Ishikawa (cell line): ENCODE measurements at regions not wholly inside any gene's neighbourhood (a gene's known extent, or its start where the extent isn't known, plus 50 kb on each side); places are given as distances from the start of the nearest gene placed in this dataset.

ENCODE experiments used
- CEBPB ChIP-seq: IDR thresholded peaks from 2 replicates; pipeline ENCODE4 v1.6.1; 2012
- CREB1 ChIP-seq: IDR thresholded peaks from 2 replicates; pipeline ENCODE4 v1.6.1; 2012; ENCODE audit warnings: low read depth
- EGR1 ChIP-seq: IDR thresholded peaks from 2 replicates; pipeline ENCODE4 v1.6.1; 2012
- EP300 ChIP-seq: IDR thresholded peaks from 2 replicates; pipeline ENCODE4 v1.6.1; 2012; ENCODE audit warnings: borderline replicate concordance
- FOXM1 ChIP-seq: IDR thresholded peaks from 2 replicates; pipeline ENCODE4 v1.6.1; 2012; ENCODE audit warnings: low read depth, borderline replicate concordance
- NFIC ChIP-seq: IDR thresholded peaks from 2 replicates; pipeline ENCODE4 v1.6.1; 2012
- RAD21 ChIP-seq: IDR thresholded peaks from 2 replicates; pipeline ENCODE4 v1.6.1; 2012; ENCODE audit warnings: low read depth
- TAF1 ChIP-seq: IDR thresholded peaks from 2 replicates; pipeline ENCODE4 v1.6.1; 2012; ENCODE audit warnings: low read depth, mild to moderate bottlenecking
- TCF12 ChIP-seq: IDR thresholded peaks from 2 replicates; pipeline ENCODE4 v1.6.1; 2012; ENCODE audit warnings: low read depth
- TEAD4 ChIP-seq: IDR thresholded peaks from 2 replicates; pipeline ENCODE4 v1.6.1; 2012
- YY1 ChIP-seq: IDR thresholded peaks from 2 replicates; pipeline ENCODE4 v1.6.1; 2012; ENCODE audit warnings: low read depth
- ZBTB7A ChIP-seq: IDR thresholded peaks from 2 replicates; pipeline ENCODE4 v1.6.1; 2012; ENCODE audit warnings: low read depth
- TF ChIP-seq, protein P1 (sequence below): IDR thresholded peaks from 2 replicates; pipeline ENCODE4 v1.6.1; 2012; ENCODE audit warnings: low read depth, mild to moderate bottlenecking
- TF ChIP-seq, protein P2 (sequence below): IDR thresholded peaks from 2 replicates; pipeline ENCODE4 v1.6.1; 2012
- TF ChIP-seq, protein P3 (sequence below): IDR thresholded peaks from 2 replicates; pipeline ENCODE4 v1.6.1; 2012

DNA sequence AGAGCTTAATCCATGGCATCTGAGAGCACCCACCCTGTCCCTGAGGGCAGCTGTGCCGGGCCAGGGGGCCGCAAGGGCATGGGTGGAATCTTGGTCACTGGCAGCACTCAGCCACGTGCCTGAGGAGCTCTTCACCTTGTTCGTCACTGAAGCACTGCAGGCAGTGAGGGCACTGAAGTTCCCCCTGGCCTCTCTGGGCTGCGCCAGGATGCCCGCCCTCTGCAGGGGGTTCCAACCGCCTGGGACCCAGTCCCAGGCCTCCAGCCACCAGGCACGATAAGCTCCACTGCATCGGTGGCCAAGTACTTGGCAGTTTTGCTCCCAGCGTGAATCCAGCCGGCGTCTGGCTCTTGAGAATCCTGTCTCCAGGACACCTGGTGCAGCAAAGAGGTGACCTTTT lies 96.4 kb upstream of the MED14 start:
- TF ChIP-seq NFIC, result no peak

DNA sequence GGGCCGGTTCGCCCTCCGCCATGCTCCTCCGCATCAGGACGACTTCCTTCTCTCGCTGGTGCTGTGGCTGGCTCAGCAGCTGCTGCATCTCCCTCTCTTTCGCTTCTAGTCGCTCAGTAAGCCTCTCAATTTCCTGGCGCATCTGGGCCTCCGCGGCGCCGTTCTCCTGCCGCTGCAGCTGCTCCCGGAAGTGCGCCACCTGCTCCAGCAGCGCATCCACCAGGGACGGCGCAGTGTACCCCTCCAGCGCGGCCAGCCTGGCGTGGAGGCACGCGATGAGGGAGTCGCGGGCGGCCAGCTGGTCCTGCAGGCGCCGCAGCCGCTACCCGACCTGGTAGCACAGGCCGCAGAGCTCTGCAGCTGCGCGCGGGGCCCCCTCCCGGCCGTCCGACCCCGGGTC lies 97.4 kb upstream of the MED14 start:
- TF ChIP-seq FOXM1, result no peak
- TF ChIP-seq TCF12, result no peak
- TF ChIP-seq RAD21, result no peak
- no peak for TF ChIP-seq EP300
- TF ChIP-seq TAF1, result no peak
- TF ChIP-seq, protein P1, sequence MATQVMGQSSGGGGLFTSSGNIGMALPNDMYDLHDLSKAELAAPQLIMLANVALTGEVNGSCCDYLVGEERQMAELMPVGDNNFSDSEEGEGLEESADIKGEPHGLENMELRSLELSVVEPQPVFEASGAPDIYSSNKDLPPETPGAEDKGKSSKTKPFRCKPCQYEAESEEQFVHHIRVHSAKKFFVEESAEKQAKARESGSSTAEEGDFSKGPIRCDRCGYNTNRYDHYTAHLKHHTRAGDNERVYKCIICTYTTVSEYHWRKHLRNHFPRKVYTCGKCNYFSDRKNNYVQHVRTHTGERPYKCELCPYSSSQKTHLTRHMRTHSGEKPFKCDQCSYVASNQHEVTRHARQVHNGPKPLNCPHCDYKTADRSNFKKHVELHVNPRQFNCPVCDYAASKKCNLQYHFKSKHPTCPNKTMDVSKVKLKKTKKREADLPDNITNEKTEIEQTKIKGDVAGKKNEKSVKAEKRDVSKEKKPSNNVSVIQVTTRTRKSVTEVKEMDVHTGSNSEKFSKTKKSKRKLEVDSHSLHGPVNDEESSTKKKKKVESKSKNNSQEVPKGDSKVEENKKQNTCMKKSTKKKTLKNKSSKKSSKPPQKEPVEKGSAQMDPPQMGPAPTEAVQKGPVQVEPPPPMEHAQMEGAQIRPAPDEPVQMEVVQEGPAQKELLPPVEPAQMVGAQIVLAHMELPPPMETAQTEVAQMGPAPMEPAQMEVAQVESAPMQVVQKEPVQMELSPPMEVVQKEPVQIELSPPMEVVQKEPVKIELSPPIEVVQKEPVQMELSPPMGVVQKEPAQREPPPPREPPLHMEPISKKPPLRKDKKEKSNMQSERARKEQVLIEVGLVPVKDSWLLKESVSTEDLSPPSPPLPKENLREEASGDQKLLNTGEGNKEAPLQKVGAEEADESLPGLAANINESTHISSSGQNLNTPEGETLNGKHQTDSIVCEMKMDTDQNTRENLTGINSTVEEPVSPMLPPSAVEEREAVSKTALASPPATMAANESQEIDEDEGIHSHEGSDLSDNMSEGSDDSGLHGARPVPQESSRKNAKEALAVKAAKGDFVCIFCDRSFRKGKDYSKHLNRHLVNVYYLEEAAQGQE, result no peak
- no peak for TF ChIP-seq ZBTB7A
- TF ChIP-seq, protein P2, sequence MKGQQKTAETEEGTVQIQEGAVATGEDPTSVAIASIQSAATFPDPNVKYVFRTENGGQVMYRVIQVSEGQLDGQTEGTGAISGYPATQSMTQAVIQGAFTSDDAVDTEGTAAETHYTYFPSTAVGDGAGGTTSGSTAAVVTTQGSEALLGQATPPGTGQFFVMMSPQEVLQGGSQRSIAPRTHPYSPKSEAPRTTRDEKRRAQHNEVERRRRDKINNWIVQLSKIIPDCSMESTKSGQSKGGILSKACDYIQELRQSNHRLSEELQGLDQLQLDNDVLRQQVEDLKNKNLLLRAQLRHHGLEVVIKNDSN, result no peak
- TF ChIP-seq CREB1, result no peak
- TF ChIP-seq YY1, result no peak
- no peak for TF ChIP-seq EGR1
- TF ChIP-seq TEAD4, result no peak
- no peak for TF ChIP-seq NFIC
- TF ChIP-seq CEBPB, result no peak
- TF ChIP-seq, protein P3, sequence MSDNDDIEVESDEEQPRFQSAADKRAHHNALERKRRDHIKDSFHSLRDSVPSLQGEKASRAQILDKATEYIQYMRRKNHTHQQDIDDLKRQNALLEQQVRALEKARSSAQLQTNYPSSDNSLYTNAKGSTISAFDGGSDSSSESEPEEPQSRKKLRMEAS, result no peak

DNA sequence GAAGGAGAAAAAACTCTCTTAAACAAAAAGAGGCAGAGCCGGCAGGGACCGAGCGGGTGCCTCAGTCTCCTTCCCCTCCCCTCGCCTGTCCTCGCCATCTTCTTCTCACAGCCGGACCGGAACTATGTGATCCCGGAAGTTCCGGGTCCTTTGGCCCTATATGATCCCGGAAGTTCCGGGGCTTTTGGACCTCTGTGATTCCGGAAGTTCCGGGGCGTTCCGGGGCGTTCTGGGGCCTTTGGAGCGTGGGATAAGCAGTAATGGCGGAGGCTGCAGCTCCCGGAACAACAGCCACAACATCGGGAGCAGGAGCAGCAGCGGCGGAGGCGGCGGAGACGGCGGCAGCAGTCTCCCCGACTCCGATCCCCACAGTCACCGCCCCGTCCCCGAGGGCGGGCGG lies 98.9 kb upstream of the MED14 start:
- TF ChIP-seq TEAD4, result no peak
- no peak for TF ChIP-seq CREB1
- no peak for TF ChIP-seq EGR1
- TF ChIP-seq NFIC, result no peak
- TF ChIP-seq EP300, result no peak
- TF ChIP-seq, protein P3, result no peak
- TF ChIP-seq, protein P2, result no peak
- no peak for TF ChIP-seq TAF1
- no peak for TF ChIP-seq RAD21
- TF ChIP-seq, protein P1, result no peak
- TF ChIP-seq FOXM1, result no peak
- no peak for TF ChIP-seq CEBPB
- no peak for TF ChIP-seq ZBTB7A

DNA sequence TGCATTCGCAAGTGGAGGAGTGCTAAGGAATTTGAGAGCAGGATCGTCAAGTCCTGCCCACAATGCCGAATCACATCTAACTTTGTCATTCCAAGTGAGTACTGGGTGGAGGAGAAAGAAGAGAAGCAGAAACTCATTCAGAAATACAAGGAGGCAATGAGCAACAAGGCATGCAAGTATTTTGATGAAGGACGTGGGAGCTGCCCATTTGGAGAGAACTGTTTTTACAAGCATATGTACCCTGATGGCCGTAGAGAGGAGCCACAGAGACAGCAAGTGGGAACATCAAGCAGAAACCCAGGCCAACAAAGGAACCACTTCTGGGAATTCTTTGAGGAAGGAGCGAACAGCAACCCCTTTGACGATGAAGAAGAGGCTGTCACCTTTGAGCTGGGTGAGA lies 100.2 kb upstream of the MED14 start:
- TF ChIP-seq CREB1 (no peak), TAF1 (no peak), YY1 (no peak), EP300 (no peak), ZBTB7A (no peak), TEAD4 (no peak), FOXM1 (no peak), NFIC (no peak), TCF12 (no peak), EGR1 (no peak), RAD21 (no peak), CEBPB (no peak)
- TF ChIP-seq, protein P1, result no peak
- TF ChIP-seq, protein P2, result no peak
- TF ChIP-seq, protein P3, result no peak
